Gastroesophageal sphincter (tissue), 4 donors: ENCODE measurements at regions not wholly inside any gene's neighbourhood (a gene's known extent, or its start where the extent isn't known, plus 50 kb on each side); places are given as distances from the start of the nearest gene placed in this dataset.

Experiments used
- ATAC-seq: fragments of 150-250 bp; one replicate; pipeline ENCODE4 v1.9.1; 2016; ENCODE audit warnings: mild to moderate bottlenecking, moderate library complexity
- H3K27ac ChIP-seq, 4 donors: fragments of 200-600 bp; sonication (generic) in 3 of 4; 1 replicate in 3 of 4; 2 replicates in 1 of 4; pipeline ENCODE4 v1.5.1; 2016 to 2019
- H3K27me3 ChIP-seq: fragments of 200-600 bp; sonication (generic); one replicate; pipeline ENCODE4 v1.5.1; 2019
- H3K36me3 ChIP-seq, 2 donors: fragments of 200-600 bp; sonication (generic); one replicate each; pipeline ENCODE4 v1.5.1; 2019; ENCODE audit warnings: control low read depth in 1 of 2
- H3K4me1 ChIP-seq, 3 donors: fragments of 200-600 bp; sonication (generic); 1 replicate in 2 of 3; 2 replicates in 1 of 3; pipeline ENCODE4 v1.5.1; 2016 to 2019; ENCODE audit warnings: control low read depth in 2 of 3
- H3K4me3 ChIP-seq, 2 donors: fragments of 200-600 bp; sonication (generic); one replicate each; pipeline ENCODE4 v1.5.1; 2019; ENCODE audit warnings: mild to moderate bottlenecking in 1 of 2, moderate library complexity in 1 of 2
- H3K9me3 ChIP-seq, 3 donors: fragments of 200-600 bp; sonication (generic); one replicate each; pipeline ENCODE4 v1.5.1; 2017 to 2019; ENCODE audit warnings: control low read depth in 2 of 3
- EP300 ChIP-seq: sonication (generic); formaldehyde crosslinking; IDR thresholded peaks from one replicate; pipeline ENCODE4 v1.6.1; 2017; ENCODE audit warnings: antibody characterized with exemption, mild to moderate bottlenecking
- POLR2A ChIP-seq, 2 donors: fragments of 450-650 bp; IDR thresholded peaks; one replicate each; pipeline ENCODE4 v1.6.1; 2017; ENCODE audit warnings: antibody characterized with exemption in 2 of 2, mild to moderate bottlenecking in 2 of 2, moderate library complexity in 1 of 2
- POLR2AphosphoS5 ChIP-seq: sonication (generic); formaldehyde crosslinking; IDR thresholded peaks from one replicate; pipeline ENCODE4 v1.6.1; 2017; ENCODE audit warnings: antibody characterized with exemption
- whole genome bisulfite sequencing, 2 donors: methylation state at CpG; one replicate each; pipeline ENCODE4 v1.1.5; 2018; ENCODE audit warnings: low coverage in 1 of 2; 5-methylcytosine and 5-hydroxymethylcytosine counted together
- TF ChIP-seq, protein P1 (sequence below), 4 experiments: fragments of 200-600 bp in 2 of 4; fragments of 450-650 bp in 2 of 4; sonication (generic) in 1 of 4; IDR thresholded peaks; one replicate each; pipeline ENCODE4 v1.5.1; 2017 to 2019; ENCODE audit warnings: antibody characterized with exemption in 4 of 4, mild to moderate bottlenecking in 2 of 4, moderate library complexity in 2 of 4

DNA sequence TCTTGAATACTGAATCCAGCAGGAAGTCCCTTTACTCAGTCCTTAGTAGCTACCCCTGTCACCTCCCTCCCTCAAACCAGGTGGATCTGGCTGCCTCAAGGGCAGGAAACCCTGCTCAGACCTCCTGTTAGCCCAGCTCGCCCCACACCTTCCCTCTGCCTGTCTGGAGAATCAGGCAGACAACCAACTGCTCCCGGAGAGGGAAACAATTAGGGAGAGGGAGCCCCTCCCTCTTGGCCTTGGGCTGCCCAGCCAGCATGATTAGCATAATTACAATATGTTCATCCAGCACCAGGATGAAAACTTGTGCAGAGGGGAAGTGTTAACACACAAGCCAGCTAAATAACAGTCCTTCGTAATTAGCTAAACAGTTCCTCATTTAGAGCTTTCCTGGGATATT, 185.5 kb downstream of the C1D start:
- 57% methylated on average over 1 of the region's 3 CpGs; no CpG with 5 or more reads in 1 of the 2 donors for WGBS, 2 donors
- Histone ChIP-seq H3K9me3 (no peaks in the 10 kb centered on the region), H3K4me1 (no peaks in the 10 kb centered on the region), H3K27me3 (no peaks in the 10 kb centered on the region), H3K4me3 (no peak overlapping the region), H3K36me3 (no peaks in the 10 kb centered on the region), H3K27ac (no peak overlapping the region)
- no peak for ATAC-seq
- TF ChIP-seq, protein P1, sequence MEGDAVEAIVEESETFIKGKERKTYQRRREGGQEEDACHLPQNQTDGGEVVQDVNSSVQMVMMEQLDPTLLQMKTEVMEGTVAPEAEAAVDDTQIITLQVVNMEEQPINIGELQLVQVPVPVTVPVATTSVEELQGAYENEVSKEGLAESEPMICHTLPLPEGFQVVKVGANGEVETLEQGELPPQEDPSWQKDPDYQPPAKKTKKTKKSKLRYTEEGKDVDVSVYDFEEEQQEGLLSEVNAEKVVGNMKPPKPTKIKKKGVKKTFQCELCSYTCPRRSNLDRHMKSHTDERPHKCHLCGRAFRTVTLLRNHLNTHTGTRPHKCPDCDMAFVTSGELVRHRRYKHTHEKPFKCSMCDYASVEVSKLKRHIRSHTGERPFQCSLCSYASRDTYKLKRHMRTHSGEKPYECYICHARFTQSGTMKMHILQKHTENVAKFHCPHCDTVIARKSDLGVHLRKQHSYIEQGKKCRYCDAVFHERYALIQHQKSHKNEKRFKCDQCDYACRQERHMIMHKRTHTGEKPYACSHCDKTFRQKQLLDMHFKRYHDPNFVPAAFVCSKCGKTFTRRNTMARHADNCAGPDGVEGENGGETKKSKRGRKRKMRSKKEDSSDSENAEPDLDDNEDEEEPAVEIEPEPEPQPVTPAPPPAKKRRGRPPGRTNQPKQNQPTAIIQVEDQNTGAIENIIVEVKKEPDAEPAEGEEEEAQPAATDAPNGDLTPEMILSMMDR (IDR thresholded peaks at IDR 0.05): no peak
- TF ChIP-seq EP300 (no peak), POLR2AphosphoS5 (no peak), POLR2A (IDR thresholded peaks at IDR 0.05) (no peak)

DNA sequence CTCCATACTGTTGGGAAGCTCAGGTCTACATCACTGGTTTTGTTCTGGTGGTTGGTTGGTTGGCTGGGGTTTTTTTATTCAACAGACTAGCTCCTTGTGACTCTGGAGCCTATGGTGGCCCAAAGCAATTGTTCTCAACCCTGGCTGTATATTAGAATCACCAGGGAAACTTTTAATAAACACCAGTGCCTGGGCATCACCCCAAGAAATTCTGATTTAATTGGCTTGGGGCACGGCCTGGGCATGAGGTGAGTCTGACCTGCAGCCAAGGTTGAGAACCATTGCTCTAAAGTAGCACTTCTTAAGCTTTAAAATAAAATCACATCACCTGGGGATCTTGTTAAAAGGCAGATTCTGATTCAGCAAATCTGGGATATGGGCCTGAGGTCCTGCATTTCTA, 184.1 kb downstream of the C1D start:
- no peaks in the 10 kb centered on the region for H3K27me3 ChIP-seq
- H3K4me3 ChIP-seq: no peak overlapping the region
- no peak overlapping the region for H3K27ac ChIP-seq
- no peak for ATAC-seq
- no peaks in the 10 kb centered on the region for H3K9me3 ChIP-seq
- no peaks in the 10 kb centered on the region for H3K36me3 ChIP-seq
- TF ChIP-seq, protein P1 (IDR thresholded peaks at IDR 0.05): no peak
- no peak for TF ChIP-seq POLR2AphosphoS5
- no peak for TF ChIP-seq POLR2A (IDR thresholded peaks at IDR 0.05)
- no peak for TF ChIP-seq EP300
- no peaks in the 10 kb centered on the region for H3K4me1 ChIP-seq
- 33 to 70% methylated on average over 1 of the region's 1 CpG for WGBS, 2 donors

DNA sequence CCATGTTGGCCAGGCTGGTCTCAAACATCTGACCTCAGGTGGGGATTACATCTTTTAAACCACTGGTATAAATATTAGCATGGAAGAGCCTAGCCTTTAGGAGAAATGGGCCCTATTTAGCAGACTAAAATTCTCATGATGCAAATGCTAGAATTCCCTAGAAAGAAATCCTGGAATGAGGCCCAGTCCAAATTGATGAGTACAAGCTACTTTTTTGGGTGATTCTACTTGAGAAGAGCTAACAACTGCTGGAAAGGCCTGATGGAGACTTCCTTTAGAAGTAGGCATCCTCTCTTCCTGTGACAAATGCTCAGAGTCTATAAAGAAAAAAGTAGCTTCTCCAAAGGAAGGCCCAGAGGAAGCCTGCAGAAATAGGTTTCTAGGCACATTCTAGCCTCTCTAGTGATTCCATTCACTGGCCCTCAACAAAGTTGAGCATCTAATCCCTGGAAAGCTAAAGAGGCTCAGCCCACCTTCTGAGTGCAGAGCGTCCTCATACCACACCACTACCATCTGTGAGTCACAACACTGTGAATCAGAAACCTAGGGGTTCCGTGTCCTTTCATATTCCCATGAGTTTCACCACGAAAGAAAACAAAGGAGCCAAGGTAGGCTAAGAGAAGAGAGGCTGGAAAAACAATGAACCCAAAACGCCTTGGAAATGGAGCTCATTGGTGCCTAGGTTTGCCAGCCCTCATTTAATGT, 183.1 kb downstream of the C1D start:
- WGBS, 2 donors: 79% methylated on average over 4 of the region's 4 CpGs; no CpG with 5 or more reads in 1 of the 2 donors
- no peaks in the 10 kb centered on the region for H3K27me3 ChIP-seq
- ATAC-seq: no peak

DNA sequence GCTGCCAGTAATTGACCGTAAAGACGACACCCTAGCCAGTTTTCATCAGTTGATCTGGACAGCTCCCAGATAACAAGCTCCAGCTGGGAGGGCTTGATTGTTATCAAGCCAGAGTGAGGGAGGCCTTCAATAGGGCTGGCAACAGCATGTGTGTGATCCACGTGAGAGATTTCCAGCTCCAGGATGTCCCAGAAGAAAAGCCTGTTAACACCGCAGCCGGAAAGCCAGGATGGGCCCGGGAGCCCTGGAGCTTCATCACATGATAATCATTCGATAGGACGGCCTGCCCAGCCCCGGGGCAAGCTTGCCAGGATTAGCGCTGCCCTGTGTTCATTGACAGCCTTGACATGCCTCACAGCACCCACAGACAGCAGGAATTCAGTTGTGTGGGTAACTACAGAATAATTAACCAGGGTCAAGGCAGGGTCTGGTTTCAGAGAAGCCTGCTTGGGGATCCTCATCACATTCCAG, 182.5 kb downstream of the C1D start:
- Histone ChIP-seq H3K9me3 (no peaks in the 10 kb centered on the region), H3K4me3 (no peak overlapping the region), H3K4me1 (no peaks in the 10 kb centered on the region), H3K36me3 (no peaks in the 10 kb centered on the region), H3K27me3 (no peaks in the 10 kb centered on the region), H3K27ac (no peak overlapping the region)
- WGBS, 2 donors: 77 to 100% methylated on average over 2 to 6 of the region's 10 CpGs
- TF ChIP-seq POLR2AphosphoS5 (no peak), POLR2A (IDR thresholded peaks at IDR 0.05) (no peak), EP300 (no peak)
- ATAC-seq: no peak

More for the DNA sequence above, 183.1 kb downstream of the C1D start:
- Histone ChIP-seq H3K9me3 (no peaks in the 10 kb centered on the region), H3K27ac (no peak overlapping the region), H3K4me3 (no peak overlapping the region), H3K4me1 (no peaks in the 10 kb centered on the region), H3K36me3 (no peaks in the 10 kb centered on the region)
- no peak for TF ChIP-seq POLR2A (IDR thresholded peaks at IDR 0.05)

DNA sequence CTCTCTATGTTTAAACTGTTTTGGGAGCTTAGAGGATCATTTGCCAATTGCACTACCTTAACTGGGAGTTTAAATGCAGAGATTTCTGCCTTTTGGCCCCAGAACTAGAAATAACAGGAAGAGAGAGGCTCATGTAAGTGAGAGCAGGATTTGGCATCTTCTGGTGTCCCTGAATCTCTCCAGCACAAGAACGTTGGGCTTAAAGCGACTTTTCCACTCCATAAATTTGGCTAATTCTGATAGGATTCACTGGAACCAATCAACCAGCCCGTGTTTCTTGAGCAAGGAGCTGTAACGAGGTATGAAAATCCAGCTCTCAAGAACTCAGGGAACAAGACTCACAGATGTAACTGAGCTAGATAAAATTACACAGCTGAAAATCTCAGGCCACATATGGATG, 181.0 kb downstream of the C1D start:
- TF ChIP-seq, protein P1 (IDR thresholded peaks at IDR 0.05): no peak
- TF ChIP-seq POLR2AphosphoS5 (no peak), POLR2A (IDR thresholded peaks at IDR 0.05) (no peak), EP300 (no peak)
- WGBS, 2 donors: 53 to 60% methylated on average over 3 to 4 of the region's 4 CpGs
- no peaks in the 10 kb centered on the region for H3K9me3 ChIP-seq
- H3K36me3 ChIP-seq: no peaks in the 10 kb centered on the region
- H3K27me3 ChIP-seq: no peaks in the 10 kb centered on the region
- H3K4me3 ChIP-seq: no peak overlapping the region
- H3K4me1 ChIP-seq: no peaks in the 10 kb centered on the region
- no peak for ATAC-seq
- no peak overlapping the region for H3K27ac ChIP-seq
